Heart left ventricle (tissue), 13 donors: ENCODE measurements at regions not wholly inside any gene's neighbourhood (a gene's known extent, or its start where the extent isn't known, plus 50 kb on each side); places are given as distances from the start of the nearest gene placed in this dataset.

Experiments used
- CTCF ChIP-seq, 12 donors: fragments of 200-600 bp; sonication (generic) in 4 of 12; IDR thresholded peaks; one replicate each; pipeline versions ENCODE4 v1.5.0 to v1.8.0; 2018 to 2022; ENCODE audit warnings: antibody characterized with exemption in 12 of 12, mild to moderate bottlenecking in 5 of 12
- POLR2A ChIP-seq, 2 donors: fragments of 450-650 bp; IDR thresholded peaks; one replicate each; pipeline ENCODE4 v1.6.1; 2017; ENCODE audit warnings: antibody characterized with exemption in 2 of 2, mild to moderate bottlenecking in 2 of 2, moderate library complexity in 2 of 2
- donor health status: ischemic (EF 13 %, LVEDD 7.1; RV severe dilation, severe dysfunction).
- donor health status: DM: no; HTN: yes; CAD: no.
- donor health status: DM: no; HTN: no; CAD: no.
- donor health status: ischemic (EF 25% LVEDD 6.9; RV normal size, moderate dysfunction).
- donor health status: ischemic (EF 25% LVEDD 5.7; RV mildly dilated, moderate dysfunction).
- donor health status: ischemic (EF 35%, LVEDD 5.7; RV mildly dilated, moderate dysfunction).
- donor health status: nonischemic (EF 11% LVEDD 7.7; RV severe dilation, severe dysfunction).
- donor health status: DM: yes; HTN: yes; CAD: no.
- donor health status: PGD.
- donor health status: ischemic (EF 29% LVEDD 5.4; RV normal size, mild dysfunction).
- donor health status: nonischemic (EF 23%, LVEDD 6.1; RV moderate dilation, normal function).

- TF ChIP-seq POLR2A (IDR thresholded peaks at IDR 0.05) (no peak), CTCF (IDR thresholded peaks at IDR 0.05) (no peak)
These were observed 81.8 kb upstream of the LCLAT1 start for GRCh38 chr2:30365201-30365600.
